K562 (cell line): ENCODE measurements at regions not wholly inside any gene's neighbourhood (a gene's known extent, or its start where the extent isn't known, plus 50 kb on each side); places are given as distances from the start of the nearest gene placed in this dataset.

Experiments used
- ATAC-seq: fragments of 200-7000 bp; cut with Tn5 transposase; 3 replicates; pipeline ENCODE4 v1.9.1; 2020; ENCODE audit warnings: moderate library complexity
- BruUV-seq: library from RNA; stranded (reverse); fragments of 400-500 nt; replicated peaks from 2 replicates; lab custom pipeline; 2021; lab: Mats Ljungman, UMichigan
- CTCF ChIA-PET: fragments of 300-600 bp; formaldehyde crosslinking; extraction: SDS; loops from one replicate; lab custom pipeline; 2021; ENCODE audit warnings: low intra/inter-chr PET ratio; lab: Yijun Ruan, JAX
- POLR2A ChIA-PET: fragments of 300-600, 350-650 bp; sonication (Branson Sonifier 250); formaldehyde crosslinking; extraction: SDS; loops from one replicate; lab custom pipeline; 2021; ENCODE audit warnings: antibody characterized with exemption, inconsistent platforms; lab: Yijun Ruan, JAX
- DNase-seq, 4 experiments: peaks; one replicate each; pipeline versions ENCODE4 v3.0.0 to v3.0.0-alpha.2; 2011 to 2018; ENCODE audit warnings: low spot score in 3 of 4, mixed read lengths in 3 of 4; ENCODE audit errors: extremely low read depth in 1 of 4
- FAIRE-seq: peaks from 2 replicates; lab custom pipeline; 2011; peaks lifted over from hg19 to GRCh38; lab: Jason Lieb, UNC
- H2AFZ ChIP-seq: 2 replicates; pipeline ENCODE4 v1.6.0; 2011; ENCODE audit warnings: low read depth, low read length, control low read depth, inconsistent platforms
- H3K27ac ChIP-seq: fragments of 200-600 bp; 3 replicates; pipeline ENCODE4 v1.8.0; 2011; ENCODE audit warnings: low read depth, mild to moderate bottlenecking, control low read depth, inconsistent platforms, low read length, moderate library complexity, mixed read lengths; ENCODE audit errors: extremely low read depth
- H3K27me3 ChIP-seq, 2 experiments: fragments of 300-600 bp in 1 of 2; 2 replicates in 1 of 2; 3 replicates in 1 of 2; pipeline versions ENCODE4 v1.6.0 to v1.8.0; 2011; ENCODE audit warnings: inconsistent platforms in 2 of 2, low read length in 2 of 2, mild to moderate bottlenecking in 1 of 2, mixed read lengths in 1 of 2, moderate library complexity in 1 of 2; ENCODE audit not compliant: control insufficient read depth in 2 of 2, insufficient read depth in 2 of 2
- H3K36me3 ChIP-seq: fragments of 300-600 bp; 3 replicates; pipeline ENCODE4 v1.8.0; 2011; ENCODE audit warnings: mild to moderate bottlenecking, low read length, inconsistent platforms; ENCODE audit not compliant: control insufficient read depth, insufficient read depth
- H3K4me1 ChIP-seq, 2 experiments: fragments of 200-600 bp in 1 of 2; replicated peaks in 1 of 2; 2 replicates in 1 of 2; 3 replicates in 1 of 2; pipeline versions ENCODE4 v1.5.1 to v1.8.0; 2011; ENCODE audit warnings: inconsistent platforms in 2 of 2, low read length in 2 of 2, mild to moderate bottlenecking in 1 of 2, mixed read lengths in 1 of 2, moderate library complexity in 1 of 2; ENCODE audit not compliant: control insufficient read depth in 2 of 2, insufficient read depth in 2 of 2
- H3K4me2 ChIP-seq: 2 replicates; pipeline ENCODE4 v1.6.1; 2011; ENCODE audit warnings: low read length, control low read depth, inconsistent platforms, mixed read lengths; ENCODE audit not compliant: insufficient read depth
- H3K4me3 ChIP-seq: fragments of 200-600 bp; sonication (generic), shearing (Covaris generic); 2 replicates; pipeline ENCODE4 v1.5.1; 2016; ENCODE audit warnings: control low read depth, inconsistent platforms
- H3K79me2 ChIP-seq: fragments of 200-600 bp; 3 replicates; pipeline ENCODE4 v1.8.0; 2011; ENCODE audit warnings: low read length, inconsistent platforms; ENCODE audit not compliant: control insufficient read depth, insufficient read depth
- H3K9ac ChIP-seq, 2 experiments: 2 replicates each; pipeline versions ENCODE4 v1.6.0 to v1.6.1; 2011; ENCODE audit warnings: low read depth in 2 of 2, low read length in 2 of 2, control low read depth in 1 of 2, inconsistent platforms in 1 of 2, mild to moderate bottlenecking in 1 of 2, mixed read lengths in 1 of 2; ENCODE audit not compliant: insufficient read depth in 1 of 2
- H3K9me1 ChIP-seq: one replicate; pipeline ENCODE4 v1.6.0; 2011; ENCODE audit warnings: inconsistent platforms, mild to moderate bottlenecking, low read length, moderate library complexity; ENCODE audit not compliant: control insufficient read depth, insufficient read depth
- H3K9me3 ChIP-seq: replicated peaks from 2 replicates; pipeline ENCODE4 v1.5.1; 2011; ENCODE audit warnings: low read depth, low read length, inconsistent platforms; ENCODE audit not compliant: control insufficient read depth, insufficient read depth
- H4K20me1 ChIP-seq: replicated peaks from 2 replicates; pipeline ENCODE4 v1.6.1; 2011; ENCODE audit warnings: low read length, inconsistent platforms, mixed read lengths; ENCODE audit not compliant: control insufficient read depth, insufficient read depth
- CREM ChIP-seq: IDR thresholded peaks from 2 replicates; pipeline ENCODE4 v1.6.1; 2014; ENCODE audit warnings: antibody characterized with exemption, low read depth
- GTF2A2 ChIP-seq: IDR thresholded peaks from 2 replicates; pipeline ENCODE4 v1.6.1; 2016; ENCODE audit warnings: mild to moderate bottlenecking, missing genetic modification characterization, missing compliant biosample characterization
- GTF2F1 ChIP-seq: IDR thresholded peaks from 2 replicates; pipeline ENCODE4 v1.6.1; 2011; ENCODE audit warnings: low read depth, low read length, improper control_type of control experiment
- IFI16 ChIP-seq: fragments of 250-450 bp; sonication (Bioruptor Pico); IDR thresholded peaks from 2 replicates; pipeline ENCODE4 v2.1.2; 2022; ENCODE audit warnings: mild to moderate bottlenecking, inconsistent platforms
- MTA2 ChIP-seq: fragments of 450-650 bp; IDR thresholded peaks from 2 replicates; pipeline ENCODE4 v1.6.1; 2016; ENCODE audit warnings: low read depth
- NR2C1 ChIP-seq, 2 experiments: fragments of 450-650 bp; IDR thresholded peaks; 2 replicates each; pipeline ENCODE4 v1.6.1; 2017; ENCODE audit warnings: mild to moderate bottlenecking in 2 of 2, antibody characterized with exemption in 1 of 2, inconsistent platforms in 1 of 2, missing compliant biosample characterization in 1 of 2, missing genetic modification characterization in 1 of 2
- RBBP5 ChIP-seq: fragments of 200-600 bp; sonication (generic); IDR thresholded peaks from 2 replicates; pipeline ENCODE4 v1.6.1; 2012; ENCODE audit warnings: borderline replicate concordance, mild to moderate bottlenecking, low read length, control low read depth, inconsistent platforms; ENCODE audit not compliant: insufficient read depth, poor library complexity, severe bottlenecking
- ZKSCAN1 ChIP-seq: fragments of 150-350 bp; IDR thresholded peaks from 2 replicates; pipeline ENCODE4 v1.6.1; 2016; ENCODE audit warnings: low read depth, low read length
- ZNF239 ChIP-seq: fragments of 250-450 bp; sonication (Bioruptor Pico); IDR thresholded peaks from 2 replicates; pipeline ENCODE4 v1.4.0; 2020; ENCODE audit warnings: mild to moderate bottlenecking
- ZSCAN32 ChIP-seq: fragments of 450-650 bp; formaldehyde crosslinking; IDR thresholded peaks from 2 replicates; pipeline ENCODE4 v1.4.0; 2020; ENCODE audit warnings: mild to moderate bottlenecking, moderate library complexity
- WGBS: fragments of 100-300 bp; shearing (Covaris generic); methylation state at CpG from one replicate; pipeline ENCODE4 v1.1.6; 2016; ENCODE audit warnings: low coverage, mixed read lengths; ENCODE audit not compliant: insufficient coverage; ENCODE audit errors: missing lambda C conversion rate; 5-methylcytosine and 5-hydroxymethylcytosine counted together
- in situ Hi-C: fragments of 300-500 bp; cut with MboI; formaldehyde crosslinking; loops from 4 replicates; pipeline ENCODE4 v1.15.0; 2018; ENCODE audit warnings: inconsistent platforms, mixed read lengths
- intact Hi-C: fragments of 100-400 bp; cut with micrococcal nuclease; formaldehyde crosslinking; loops from 2 replicates; pipeline ENCODE4 v1.14.2; 2022
- TF ChIP-seq, protein P1 (sequence below): sonication (generic); IDR thresholded peaks from 2 replicates; pipeline ENCODE4 v1.6.1; 2016
- TF ChIP-seq, protein P2 (sequence below): sonication (generic); formaldehyde crosslinking; IDR thresholded peaks from 2 replicates; pipeline ENCODE4 v1.8.1; 2023; ENCODE audit warnings: mild to moderate bottlenecking, missing genetic modification reagents
- TF ChIP-seq, protein P3 (sequence below): fragments of 450-650 bp; formaldehyde crosslinking; IDR thresholded peaks from 2 replicates; pipeline ENCODE4 v1.4.0; 2022; ENCODE audit warnings: missing genetic modification characterization

DNA sequence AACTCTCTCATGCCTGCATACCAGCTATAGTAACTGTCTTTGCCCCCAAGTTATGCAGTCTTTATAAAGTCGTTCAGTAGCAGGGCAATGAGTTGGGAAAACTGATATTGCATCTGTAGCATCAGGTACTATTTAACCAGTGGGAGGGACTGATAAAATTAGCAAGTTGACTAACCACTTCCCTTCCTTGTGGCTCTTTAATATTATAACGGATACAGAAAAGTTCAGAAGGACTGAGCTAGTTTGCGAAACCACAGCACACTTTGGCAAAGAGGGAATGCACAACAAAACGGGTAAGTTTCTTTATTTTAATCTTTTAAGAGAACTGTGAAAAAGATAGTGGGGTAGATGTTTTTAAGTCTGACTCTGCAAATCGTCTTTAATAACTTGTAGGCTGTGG, 205.3 kb upstream of the HDAC9 start:
- Histone ChIP-seq H3K4me3 (no peak overlapping the region), H3K9me1 (no peaks in the 10 kb centered on the region), H3K9me3 (no peaks in the 10 kb centered on the region), H3K4me1 (peaks cover 0 to 5% of the 10 kb centered on the region in 2 experiments; a peak in 2 of 5 replicates), H3K9ac (no peak overlapping the region), H4K20me1 (no peaks in the 10 kb centered on the region), H3K27me3 (no peaks in the 10 kb centered on the region), H2AFZ (peak overlapping the region; percentile 22; the same call in 1 of the 2 replicates), H3K27ac (no peak overlapping the region), H3K79me2 (no peaks in the 10 kb centered on the region), H3K4me2 (no peak overlapping the region), H3K36me3 (no peaks in the 10 kb centered on the region)
- intact Hi-C loops, result loop anchor here (5.0 kb wide), 1 partner anchor 113 kb away; no protein-coding TSS in a partner anchor
- BruUV-seq, result no TSS peak
- ATAC-seq (no peak), DNase-seq (no peak), FAIRE-seq (no peak)
- TF ChIP-seq, protein P1, sequence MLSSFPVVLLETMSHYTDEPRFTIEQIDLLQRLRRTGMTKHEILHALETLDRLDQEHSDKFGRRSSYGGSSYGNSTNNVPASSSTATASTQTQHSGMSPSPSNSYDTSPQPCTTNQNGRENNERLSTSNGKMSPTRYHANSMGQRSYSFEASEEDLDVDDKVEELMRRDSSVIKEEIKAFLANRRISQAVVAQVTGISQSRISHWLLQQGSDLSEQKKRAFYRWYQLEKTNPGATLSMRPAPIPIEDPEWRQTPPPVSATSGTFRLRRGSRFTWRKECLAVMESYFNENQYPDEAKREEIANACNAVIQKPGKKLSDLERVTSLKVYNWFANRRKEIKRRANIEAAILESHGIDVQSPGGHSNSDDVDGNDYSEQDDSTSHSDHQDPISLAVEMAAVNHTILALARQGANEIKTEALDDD, result peak; percentile 68; the same call in 1 of the 2 replicates
- TF ChIP-seq ZNF239 (CRISPR knock-in tag), result no peak
- CTCF ChIA-PET, result no interaction called here
- 4% methylated on average over 5 of the region's 5 CpGs for WGBS
- POLR2A ChIA-PET, result no interaction called here
- in situ Hi-C loops, result no loop called here

DNA sequence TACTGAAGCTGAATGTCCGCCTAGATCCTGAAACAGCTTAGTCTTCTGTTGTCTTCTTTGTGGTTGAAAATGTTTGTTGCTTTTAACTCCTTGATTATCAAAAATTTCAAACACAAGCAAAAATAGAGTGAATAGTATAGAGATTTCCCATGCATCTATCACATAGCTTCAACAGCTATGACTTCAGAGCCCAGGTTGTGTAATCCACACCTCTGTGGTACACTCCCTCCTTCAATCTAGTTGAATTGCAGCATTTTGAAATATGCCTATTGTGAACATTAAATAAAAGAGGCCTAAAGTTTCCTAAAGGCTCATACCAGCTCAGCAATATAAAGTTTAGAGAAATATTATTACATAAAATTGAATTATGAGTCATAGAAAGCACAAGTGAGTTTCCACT, 204.7 kb upstream of the HDAC9 start:
- in situ Hi-C loops, result no loop called here
- Histone ChIP-seq H3K4me2 (no peak overlapping the region), H3K9me3 (no peaks in the 10 kb centered on the region), H3K36me3 (no peaks in the 10 kb centered on the region), H3K4me1 (peaks cover 0 to 5% of the 10 kb centered on the region in 2 experiments; a peak in 2 of 5 replicates), H3K9me1 (no peaks in the 10 kb centered on the region), H4K20me1 (no peaks in the 10 kb centered on the region), H3K9ac (no peak overlapping the region), H3K4me3 (no peak overlapping the region), H3K27ac (no peak overlapping the region), H3K79me2 (no peaks in the 10 kb centered on the region), H3K27me3 (no peaks in the 10 kb centered on the region), H2AFZ (no peak overlapping the region)
- BruUV-seq, result no TSS peak
- DNase-seq (no peak), ATAC-seq (no peak), FAIRE-seq (no peak)
- WGBS, result 44% methylated on average over 1 of the region's 1 CpG
- intact Hi-C loops, result loop anchor here (5.0 kb wide), 1 partner anchor 114 kb away; no protein-coding TSS in a partner anchor
- ChIA-PET POLR2A (no interaction called here), CTCF (no interaction called here)
- TF ChIP-seq ZKSCAN1 (no peak), ZSCAN32 (CRISPR knock-in tag) (no peak), GTF2A2 (no peak), IFI16 (CRISPR knock-in tag) (no peak), MTA2 (no peak), GTF2F1 (no peak), NR2C1 (IDR thresholded peaks at IDR 0.05) (no peak), NR2C1 (tag; IDR thresholded peaks at IDR 0.05) (no peak), RBBP5 (no peak), CREM (no peak)
- TF ChIP-seq, protein P2, sequence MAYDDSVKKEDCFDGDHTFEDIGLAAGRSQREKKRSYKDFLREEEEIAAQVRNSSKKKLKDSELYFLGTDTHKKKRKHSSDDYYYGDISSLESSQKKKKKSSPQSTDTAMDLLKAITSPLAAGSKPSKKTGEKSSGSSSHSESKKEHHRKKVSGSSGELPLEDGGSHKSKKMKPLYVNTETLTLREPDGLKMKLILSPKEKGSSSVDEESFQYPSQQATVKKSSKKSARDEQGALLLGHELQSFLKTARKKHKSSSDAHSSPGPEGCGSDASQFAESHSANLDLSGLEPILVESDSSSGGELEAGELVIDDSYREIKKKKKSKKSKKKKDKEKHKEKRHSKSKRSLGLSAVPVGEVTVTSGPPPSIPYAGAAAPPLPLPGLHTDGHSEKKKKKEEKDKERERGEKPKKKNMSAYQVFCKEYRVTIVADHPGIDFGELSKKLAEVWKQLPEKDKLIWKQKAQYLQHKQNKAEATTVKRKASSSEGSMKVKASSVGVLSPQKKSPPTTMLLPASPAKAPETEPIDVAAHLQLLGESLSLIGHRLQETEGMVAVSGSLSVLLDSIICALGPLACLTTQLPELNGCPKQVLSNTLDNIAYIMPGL, result no peak
- TF ChIP-seq, protein P3, sequence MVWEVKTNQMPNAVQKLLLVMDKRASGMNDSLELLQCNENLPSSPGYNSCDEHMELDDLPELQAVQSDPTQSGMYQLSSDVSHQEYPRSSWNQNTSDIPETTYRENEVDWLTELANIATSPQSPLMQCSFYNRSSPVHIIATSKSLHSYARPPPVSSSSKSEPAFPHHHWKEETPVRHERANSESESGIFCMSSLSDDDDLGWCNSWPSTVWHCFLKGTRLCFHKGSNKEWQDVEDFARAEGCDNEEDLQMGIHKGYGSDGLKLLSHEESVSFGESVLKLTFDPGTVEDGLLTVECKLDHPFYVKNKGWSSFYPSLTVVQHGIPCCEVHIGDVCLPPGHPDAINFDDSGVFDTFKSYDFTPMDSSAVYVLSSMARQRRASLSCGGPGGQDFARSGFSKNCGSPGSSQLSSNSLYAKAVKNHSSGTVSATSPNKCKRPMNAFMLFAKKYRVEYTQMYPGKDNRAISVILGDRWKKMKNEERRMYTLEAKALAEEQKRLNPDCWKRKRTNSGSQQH (CRISPR knock-in tag), result no peak
